Keratinocyte (primary cell): ENCODE measurements at regions not wholly inside any gene's neighbourhood (a gene's known extent, or its start where the extent isn't known, plus 50 kb on each side); places are given as distances from the start of the nearest gene placed in this dataset.

Experiments used
- DNase-seq: peaks from one replicate; pipeline ENCODE4 v3.0.0-alpha.2; 2011; ENCODE audit warnings: low read depth, missing footprints, low spot score
- FAIRE-seq: peaks from 2 replicates; lab custom pipeline; 2011; peaks lifted over from hg19 to GRCh38; lab: Jason Lieb, UNC
- H2AFZ ChIP-seq: 2 replicates; pipeline ENCODE4 v1.6.0; 2012; ENCODE audit warnings: low read length, control low read depth, inconsistent platforms; ENCODE audit not compliant: control insufficient read depth
- H3K27ac ChIP-seq: 2 replicates; pipeline ENCODE4 v1.5.1; 2011; ENCODE audit warnings: low read length; ENCODE audit not compliant: control insufficient read depth, insufficient read depth
- H3K27me3 ChIP-seq: 3 replicates; pipeline ENCODE4 v1.6.0; 2011; ENCODE audit warnings: low read length; ENCODE audit not compliant: control insufficient read depth, insufficient read depth; ENCODE audit errors: extremely low read depth
- H3K36me3 ChIP-seq, 2 experiments: 2 replicates in 1 of 2; 3 replicates in 1 of 2; pipeline ENCODE4 v1.5.1; 2011; ENCODE audit warnings: low read length in 2 of 2, mild to moderate bottlenecking in 1 of 2; ENCODE audit not compliant: control insufficient read depth in 2 of 2, insufficient read depth in 2 of 2; ENCODE audit errors: extremely low read depth in 1 of 2
- H3K4me1 ChIP-seq: 3 replicates; pipeline ENCODE4 v1.5.1; 2011; ENCODE audit warnings: low read length; ENCODE audit not compliant: control insufficient read depth, insufficient read depth; ENCODE audit errors: extremely low read depth
- H3K4me2 ChIP-seq: 3 replicates; pipeline ENCODE4 v1.6.0; 2011; ENCODE audit warnings: low read depth, low read length; ENCODE audit not compliant: control insufficient read depth, insufficient read depth; ENCODE audit errors: extremely low read depth
- H3K4me3 ChIP-seq, 3 experiments: fragments of 200-600 bp in 1 of 3; sonication (generic) in 1 of 3; 2 replicates in 2 of 3; 3 replicates in 1 of 3; pipeline ENCODE4 v1.5.1; 2011 to 2016; ENCODE audit warnings: low read length in 3 of 3, mild to moderate bottlenecking in 3 of 3, control low read depth in 2 of 3, inconsistent platforms in 1 of 3, low read depth in 1 of 3, mixed read lengths in 1 of 3, mixed run types in 1 of 3, moderate library complexity in 1 of 3; ENCODE audit not compliant: control insufficient read depth in 2 of 3, insufficient read depth in 2 of 3; ENCODE audit errors: extremely low read depth in 1 of 3
- H3K79me2 ChIP-seq: 2 replicates; pipeline ENCODE4 v1.6.0; 2012; ENCODE audit warnings: low read length; ENCODE audit not compliant: control insufficient read depth, insufficient read depth
- H3K9ac ChIP-seq: 3 replicates; pipeline ENCODE4 v1.6.0; 2011; ENCODE audit warnings: low read length; ENCODE audit not compliant: control insufficient read depth, insufficient read depth; ENCODE audit errors: extremely low read depth
- H3K9me1 ChIP-seq: 3 replicates; pipeline ENCODE4 v1.6.0; 2011; ENCODE audit warnings: low read length; ENCODE audit not compliant: control insufficient read depth, insufficient read depth; ENCODE audit errors: extremely low read depth
- H3K9me3 ChIP-seq: 2 replicates; pipeline ENCODE4 v1.5.1; 2012; ENCODE audit warnings: low read depth, low read length; ENCODE audit not compliant: control insufficient read depth
- H4K20me1 ChIP-seq: 3 replicates; pipeline ENCODE4 v1.6.0; 2011; ENCODE audit warnings: low read length; ENCODE audit not compliant: control insufficient read depth, insufficient read depth; ENCODE audit errors: extremely low read depth
- EZH2 ChIP-seq: IDR thresholded peaks from one replicate; pipeline ENCODE4 v1.6.1; 2012; ENCODE audit warnings: inconsistent platforms, mild to moderate bottlenecking, low read length, moderate library complexity
- dilution Hi-C: fragments of 300-500 bp; cut with MboI; formaldehyde crosslinking; loops from one replicate; pipeline ENCODE4 v1.7.0; 2020; ENCODE audit warnings: low sequenced_read_pairs; ENCODE audit not compliant: extremely low pct_ligation_motif_present
- TF ChIP-seq, protein P1 (sequence below), 3 experiments: IDR thresholded peaks in 1 of 3; conservative IDR thresholded peaks in 1 of 3; optimal IDR thresholded peaks in 1 of 3; 2 replicates in 2 of 3; 3 replicates in 1 of 3; pipeline versions ENCODE3 to v1.5.1; 2011; ENCODE audit warnings: low read length in 3 of 3, mild to moderate bottlenecking in 3 of 3, moderate library complexity in 2 of 3, control low read depth in 1 of 3, inconsistent platforms in 1 of 3; ENCODE audit not compliant: insufficient read depth in 2 of 3; ENCODE audit errors: extremely low read depth in 1 of 3

DNA sequence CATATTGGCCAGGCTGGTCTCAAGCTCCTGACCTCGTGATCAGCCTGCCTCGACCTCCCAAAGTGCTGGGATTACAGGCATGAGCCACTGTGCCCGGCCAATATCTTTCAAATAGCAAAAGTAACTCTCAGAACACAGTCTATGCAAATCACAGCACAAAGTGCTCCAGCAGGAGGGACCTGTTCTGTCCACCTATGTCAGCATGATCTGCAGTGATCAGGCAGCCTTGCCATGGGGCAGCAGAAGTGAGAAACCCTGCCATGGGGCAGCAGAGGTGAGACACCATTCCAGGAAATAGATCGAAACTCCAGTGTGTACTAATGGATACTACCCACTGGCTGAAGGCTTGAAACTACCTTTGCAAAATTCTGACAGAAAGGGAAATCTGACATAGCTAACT lies 78.5 kb upstream of the EIF5 start:
- H3K4me3 ChIP-seq, result no peak overlapping the region
- no peaks in the 10 kb centered on the region for H3K9me3 ChIP-seq
- no peak overlapping the region for H3K4me2 ChIP-seq
- no peak overlapping the region for H3K27ac ChIP-seq
- H3K36me3 ChIP-seq, result no peaks in the 10 kb centered on the region
- H2AFZ ChIP-seq, result no peak overlapping the region
- H3K9me1 ChIP-seq, result no peaks in the 10 kb centered on the region
- FAIRE-seq (no peak), DNase-seq (no peak)
- H4K20me1 ChIP-seq, result no peaks in the 10 kb centered on the region
- dilution Hi-C loops, result no loop called here
- peaks cover 11% of the 10 kb centered on the region for H3K4me1 ChIP-seq
- peaks cover 3% of the 10 kb centered on the region for H3K27me3 ChIP-seq
- TF ChIP-seq, protein P1, sequence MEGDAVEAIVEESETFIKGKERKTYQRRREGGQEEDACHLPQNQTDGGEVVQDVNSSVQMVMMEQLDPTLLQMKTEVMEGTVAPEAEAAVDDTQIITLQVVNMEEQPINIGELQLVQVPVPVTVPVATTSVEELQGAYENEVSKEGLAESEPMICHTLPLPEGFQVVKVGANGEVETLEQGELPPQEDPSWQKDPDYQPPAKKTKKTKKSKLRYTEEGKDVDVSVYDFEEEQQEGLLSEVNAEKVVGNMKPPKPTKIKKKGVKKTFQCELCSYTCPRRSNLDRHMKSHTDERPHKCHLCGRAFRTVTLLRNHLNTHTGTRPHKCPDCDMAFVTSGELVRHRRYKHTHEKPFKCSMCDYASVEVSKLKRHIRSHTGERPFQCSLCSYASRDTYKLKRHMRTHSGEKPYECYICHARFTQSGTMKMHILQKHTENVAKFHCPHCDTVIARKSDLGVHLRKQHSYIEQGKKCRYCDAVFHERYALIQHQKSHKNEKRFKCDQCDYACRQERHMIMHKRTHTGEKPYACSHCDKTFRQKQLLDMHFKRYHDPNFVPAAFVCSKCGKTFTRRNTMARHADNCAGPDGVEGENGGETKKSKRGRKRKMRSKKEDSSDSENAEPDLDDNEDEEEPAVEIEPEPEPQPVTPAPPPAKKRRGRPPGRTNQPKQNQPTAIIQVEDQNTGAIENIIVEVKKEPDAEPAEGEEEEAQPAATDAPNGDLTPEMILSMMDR (optimal IDR thresholded peaks at IDR 0.05 in 1 of 3, IDR thresholded peaks at IDR 0.05 in 1 of 3, conservative IDR thresholded peaks at IDR 0.05 in 1 of 3; ENCODE audit: extremely low read depth in 1 of 3, insufficient read depth in 2 of 3, low read length in 3 of 3), result no peak
- TF ChIP-seq EZH2, result no peak
- no peak overlapping the region for H3K9ac ChIP-seq
- H3K79me2 ChIP-seq, result no peaks in the 10 kb centered on the region

DNA sequence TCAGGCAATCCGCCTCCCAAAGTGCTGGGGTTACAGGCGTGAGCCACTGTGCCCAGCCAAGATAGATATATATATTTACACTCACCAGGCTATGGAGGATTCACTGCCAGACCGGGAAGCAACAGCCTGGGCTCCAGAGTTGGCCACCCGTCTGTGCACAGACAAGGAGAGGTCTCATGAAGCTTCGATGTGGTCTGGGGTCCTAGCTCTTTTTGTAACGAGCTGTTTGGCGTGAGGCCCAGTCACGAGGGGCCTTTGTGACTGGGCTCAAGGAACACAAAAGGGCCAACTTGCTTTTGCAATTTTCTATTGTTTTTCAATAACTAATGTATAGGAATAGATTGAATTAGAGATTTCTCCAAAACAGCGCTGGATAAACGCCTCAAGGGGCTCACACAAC lies 77.6 kb upstream of the EIF5 start:
- Histone ChIP-seq H3K9me1 (no peaks in the 10 kb centered on the region), H3K9ac (no peak overlapping the region), H3K9me3 (no peaks in the 10 kb centered on the region), H3K4me3 (no peak overlapping the region), H2AFZ (no peak overlapping the region), H3K4me2 (no peak overlapping the region), H3K36me3 (no peaks in the 10 kb centered on the region), H3K79me2 (no peaks in the 10 kb centered on the region), H4K20me1 (no peaks in the 10 kb centered on the region), H3K27ac (no peak overlapping the region), H3K27me3 (no peaks in the 10 kb centered on the region), H3K4me1 (peaks cover 16% of the 10 kb centered on the region)
- FAIRE-seq (no peak), DNase-seq (no peak)
- dilution Hi-C loops, result no loop called here
- TF ChIP-seq EZH2, result no peak
- TF ChIP-seq, protein P1 (optimal IDR thresholded peaks at IDR 0.05 in 1 of 3, IDR thresholded peaks at IDR 0.05 in 1 of 3, conservative IDR thresholded peaks at IDR 0.05 in 1 of 3; ENCODE audit: extremely low read depth in 1 of 3, insufficient read depth in 2 of 3, low read length in 3 of 3), result no peak
